K562 (cell line): ENCODE measurements at regions not wholly inside any gene's neighbourhood (a gene's known extent, or its start where the extent isn't known, plus 50 kb on each side); places are given as distances from the start of the nearest gene placed in this dataset.

Experiments
- ATAC-seq: fragments of 200-7000 bp; cut with Tn5 transposase; 3 replicates; pipeline ENCODE4 v1.9.1; 2020; ENCODE audit warnings: moderate library complexity
- BruUV-seq: library from RNA; stranded (reverse); fragments of 400-500 nt; replicated peaks from 2 replicates; lab custom pipeline; 2021; lab: Mats Ljungman, UMichigan
- CTCF ChIA-PET: fragments of 300-600 bp; formaldehyde crosslinking; extraction: SDS; loops from one replicate; lab custom pipeline; 2021; ENCODE audit warnings: low intra/inter-chr PET ratio; lab: Yijun Ruan, JAX
- POLR2A ChIA-PET: fragments of 300-600, 350-650 bp; sonication (Branson Sonifier 250); formaldehyde crosslinking; extraction: SDS; loops from one replicate; lab custom pipeline; 2021; ENCODE audit warnings: antibody characterized with exemption, inconsistent platforms; lab: Yijun Ruan, JAX
- DNase-seq, 4 experiments: peaks; one replicate each; pipeline versions ENCODE4 v3.0.0 to v3.0.0-alpha.2; 2011 to 2018; ENCODE audit warnings: low spot score in 3 of 4, mixed read lengths in 3 of 4; ENCODE audit errors: extremely low read depth in 1 of 4
- FAIRE-seq: peaks from 2 replicates; lab custom pipeline; 2011; peaks lifted over from hg19 to GRCh38; lab: Jason Lieb, UNC
- H2AFZ ChIP-seq: 2 replicates; pipeline ENCODE4 v1.6.0; 2011; ENCODE audit warnings: low read depth, low read length, control low read depth, inconsistent platforms
- H3K27ac ChIP-seq: fragments of 200-600 bp; 3 replicates; pipeline ENCODE4 v1.8.0; 2011; ENCODE audit warnings: low read depth, mild to moderate bottlenecking, control low read depth, inconsistent platforms, low read length, moderate library complexity, mixed read lengths; ENCODE audit errors: extremely low read depth
- H3K27me3 ChIP-seq, 2 experiments: fragments of 300-600 bp in 1 of 2; 2 replicates in 1 of 2; 3 replicates in 1 of 2; pipeline versions ENCODE4 v1.6.0 to v1.8.0; 2011; ENCODE audit warnings: inconsistent platforms in 2 of 2, low read length in 2 of 2, mild to moderate bottlenecking in 1 of 2, mixed read lengths in 1 of 2, moderate library complexity in 1 of 2; ENCODE audit not compliant: control insufficient read depth in 2 of 2, insufficient read depth in 2 of 2
- H3K36me3 ChIP-seq: fragments of 300-600 bp; 3 replicates; pipeline ENCODE4 v1.8.0; 2011; ENCODE audit warnings: mild to moderate bottlenecking, low read length, inconsistent platforms; ENCODE audit not compliant: control insufficient read depth, insufficient read depth
- H3K4me1 ChIP-seq, 2 experiments: fragments of 200-600 bp in 1 of 2; replicated peaks in 1 of 2; 2 replicates in 1 of 2; 3 replicates in 1 of 2; pipeline versions ENCODE4 v1.5.1 to v1.8.0; 2011; ENCODE audit warnings: inconsistent platforms in 2 of 2, low read length in 2 of 2, mild to moderate bottlenecking in 1 of 2, mixed read lengths in 1 of 2, moderate library complexity in 1 of 2; ENCODE audit not compliant: control insufficient read depth in 2 of 2, insufficient read depth in 2 of 2
- H3K4me2 ChIP-seq: 2 replicates; pipeline ENCODE4 v1.6.1; 2011; ENCODE audit warnings: low read length, control low read depth, inconsistent platforms, mixed read lengths; ENCODE audit not compliant: insufficient read depth
- H3K4me3 ChIP-seq: fragments of 200-600 bp; sonication (generic), shearing (Covaris generic); 2 replicates; pipeline ENCODE4 v1.5.1; 2016; ENCODE audit warnings: control low read depth, inconsistent platforms
- H3K79me2 ChIP-seq: fragments of 200-600 bp; 3 replicates; pipeline ENCODE4 v1.8.0; 2011; ENCODE audit warnings: low read length, inconsistent platforms; ENCODE audit not compliant: control insufficient read depth, insufficient read depth
- H3K9ac ChIP-seq, 2 experiments: 2 replicates each; pipeline versions ENCODE4 v1.6.0 to v1.6.1; 2011; ENCODE audit warnings: low read depth in 2 of 2, low read length in 2 of 2, control low read depth in 1 of 2, inconsistent platforms in 1 of 2, mild to moderate bottlenecking in 1 of 2, mixed read lengths in 1 of 2; ENCODE audit not compliant: insufficient read depth in 1 of 2
- H3K9me1 ChIP-seq: one replicate; pipeline ENCODE4 v1.6.0; 2011; ENCODE audit warnings: inconsistent platforms, mild to moderate bottlenecking, low read length, moderate library complexity; ENCODE audit not compliant: control insufficient read depth, insufficient read depth
- H3K9me3 ChIP-seq: replicated peaks from 2 replicates; pipeline ENCODE4 v1.5.1; 2011; ENCODE audit warnings: low read depth, low read length, inconsistent platforms; ENCODE audit not compliant: control insufficient read depth, insufficient read depth
- H4K20me1 ChIP-seq: replicated peaks from 2 replicates; pipeline ENCODE4 v1.6.1; 2011; ENCODE audit warnings: low read length, inconsistent platforms, mixed read lengths; ENCODE audit not compliant: control insufficient read depth, insufficient read depth
- CBFB ChIP-seq: sonication (generic); formaldehyde crosslinking; IDR thresholded peaks from 2 replicates; pipeline ENCODE4 v1.4.0; 2020; ENCODE audit warnings: mild to moderate bottlenecking, missing genetic modification reagents
- DACH1 ChIP-seq: fragments of 450-650 bp; IDR thresholded peaks from 2 replicates; pipeline ENCODE4 v1.6.1; 2018; ENCODE audit not compliant: partially characterized antibody
- KAT7 ChIP-seq: sonication (generic); formaldehyde crosslinking; IDR thresholded peaks from 2 replicates; pipeline ENCODE4 v1.8.0; 2022; ENCODE audit warnings: missing genetic modification reagents, mild to moderate bottlenecking, borderline replicate concordance
- NFRKB ChIP-seq: fragments of 450-650 bp; IDR thresholded peaks from 2 replicates; pipeline ENCODE4 v1.6.1; 2016; ENCODE audit warnings: low read depth
- STAT6 ChIP-seq: sonication (generic); formaldehyde crosslinking; IDR thresholded peaks from 2 replicates; pipeline ENCODE4 v1.8.1; 2023; ENCODE audit warnings: mild to moderate bottlenecking, missing genetic modification reagents
- ZNF134 ChIP-seq: fragments of 250-450 bp; sonication (Bioruptor Pico); conservative IDR thresholded peaks from 2 replicates; pipeline ENCODE4 v1.4.0; 2020
- ZNF77 ChIP-seq: fragments of 250-450 bp; sonication (Bioruptor Pico); IDR thresholded peaks from 2 replicates; pipeline ENCODE4 v1.5.0; 2020
- WGBS: fragments of 100-300 bp; shearing (Covaris generic); methylation state at CpG from one replicate; pipeline ENCODE4 v1.1.6; 2016; ENCODE audit warnings: low coverage, mixed read lengths; ENCODE audit not compliant: insufficient coverage; ENCODE audit errors: missing lambda C conversion rate; 5-methylcytosine and 5-hydroxymethylcytosine counted together
- in situ Hi-C: fragments of 300-500 bp; cut with MboI; formaldehyde crosslinking; loops from 4 replicates; pipeline ENCODE4 v1.15.0; 2018; ENCODE audit warnings: inconsistent platforms, mixed read lengths
- intact Hi-C: fragments of 100-400 bp; cut with micrococcal nuclease; formaldehyde crosslinking; loops from 2 replicates; pipeline ENCODE4 v1.14.2; 2022

- no TSS peak for BruUV-seq
- Histone ChIP-seq H3K9me1 (no peaks in the 10 kb centered on the region), H3K4me2 (no peak overlapping the region), H3K79me2 (no peaks in the 10 kb centered on the region), H3K36me3 (no peaks in the 10 kb centered on the region), H3K9ac (no peak overlapping the region), H4K20me1 (no peaks in the 10 kb centered on the region)
- CTCF ChIA-PET: no interaction called here
- ATAC-seq (no peak), FAIRE-seq (no peak)
- in situ Hi-C loops (no loop called here), intact Hi-C loops (no loop called here)
- TF ChIP-seq NFRKB (no peak), ZNF77 (CRISPR knock-in tag) (no peak), DACH1 (no peak), KAT7 (CRISPR knock-in tag) (no peak), STAT6 (CRISPR knock-in tag) (no peak), CBFB (CRISPR knock-in tag) (no peak), ZNF134 (CRISPR knock-in tag) (peak; percentile 64)
- TF ChIP-seq, all 486 proteins: peak for 1
- H3K4me3 ChIP-seq: no peak overlapping the region
- WGBS: 0% methylated on average over 1 of the region's 1 CpG
- H3K27me3 ChIP-seq: no peaks in the 10 kb centered on the region
- POLR2A ChIA-PET: no interaction called here
- H3K9me3 ChIP-seq: no peaks in the 10 kb centered on the region
- no peak for DNase-seq
- H2AFZ ChIP-seq: no peak overlapping the region
- H3K27ac ChIP-seq: no peak overlapping the region
- no peaks in the 10 kb centered on the region for H3K4me1 ChIP-seq
Observed at GRCh38 chr15:85932391-85932790, 137.7 kb upstream of the KLHL25 start.
